MM.1S (cell line): ENCODE measurements at regions not wholly inside any gene's neighbourhood (a gene's known extent, or its start where the extent isn't known, plus 50 kb on each side); places are given as distances from the start of the nearest gene placed in this dataset.

Experiments used
- CTCF ChIP-seq: fragments of 300-600 bp; sonication (generic); IDR thresholded peaks from 2 replicates; pipeline ENCODE4 v1.5.1; 2016; ENCODE audit warnings: antibody characterized with exemption, low read length, mixed read lengths
- EZH2 ChIP-seq: fragments of 300-600 bp; sonication (generic); optimal IDR thresholded peaks from 2 replicates; pipeline ENCODE3; 2017; ENCODE audit warnings: low read depth, mild to moderate bottlenecking, antibody characterized with exemption, low read length, mixed read lengths
- EZH2phosphoT487 ChIP-seq: fragments of 300-600 bp; sonication (generic); IDR thresholded peaks from 2 replicates; pipeline ENCODE4 v1.6.1; 2018; ENCODE audit warnings: antibody characterized with exemption, low read length

- TF ChIP-seq CTCF (no peak), EZH2 (no peak), EZH2phosphoT487 (no peak)
Measured at GRCh38 chr10:129339191-129339590, 127.8 kb upstream of the MGMT start.
